H1 (cell line): ENCODE measurements at regions not wholly inside any gene's neighbourhood (a gene's known extent, or its start where the extent isn't known, plus 50 kb on each side); places are given as distances from the start of the nearest gene placed in this dataset.

Source experiments
- GTF2F1 ChIP-seq: IDR thresholded peaks from 2 replicates; pipeline ENCODE4 v1.6.1; 2012; ENCODE audit warnings: low read depth, low read length, improper control_type of control experiment, borderline replicate concordance
- SP4 ChIP-seq: IDR thresholded peaks from 2 replicates; pipeline ENCODE4 v1.6.1; 2012; ENCODE audit warnings: low read length, inconsistent platforms

- TF ChIP-seq GTF2F1, result no peak
- no peak for TF ChIP-seq SP4
Measured at GRCh38 chr13:62829486-62829885, 1413.8 kb upstream of the PCDH20 start (continued).
